ENCODE measurements at regions not wholly inside any gene's neighbourhood (a gene's known extent, or its start where the extent isn't known, plus 50 kb on each side); places are given as distances from the start of the nearest gene placed in this dataset.

DNA sequence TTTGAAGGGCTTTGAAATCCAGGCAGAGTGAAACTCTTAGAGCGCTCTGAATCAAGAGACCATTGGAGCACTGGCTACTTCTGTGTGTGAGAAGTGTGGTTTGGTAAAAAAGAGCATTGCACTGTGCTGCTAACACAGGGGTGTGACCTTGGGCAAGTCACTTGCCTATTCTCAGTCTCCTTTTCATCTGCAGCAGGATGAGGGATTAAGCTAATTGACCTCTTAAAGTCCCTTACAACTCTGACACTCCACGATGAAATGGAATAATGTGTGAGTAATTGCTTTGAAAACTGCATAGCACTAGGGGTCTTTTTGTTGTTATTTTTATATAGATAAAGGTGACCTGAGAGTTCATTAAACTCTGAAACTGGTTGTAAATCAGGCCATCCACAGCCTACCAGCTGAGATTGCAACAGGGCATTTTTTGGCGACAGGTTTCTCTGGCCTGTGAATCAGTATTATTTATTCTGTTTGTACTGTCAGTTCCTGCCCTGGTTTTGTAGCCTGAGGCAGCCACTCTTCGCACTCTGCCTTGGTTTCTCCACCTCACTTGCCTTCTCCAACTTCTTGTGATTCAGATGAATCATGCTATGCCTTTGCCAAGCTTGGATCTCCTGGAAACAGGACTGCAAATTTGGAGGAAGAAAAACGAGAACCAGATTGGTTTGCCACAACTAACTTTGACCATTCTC lies 159.9 kb upstream of the PARP11 start:
- TF ChIP-seq, protein P1, sequence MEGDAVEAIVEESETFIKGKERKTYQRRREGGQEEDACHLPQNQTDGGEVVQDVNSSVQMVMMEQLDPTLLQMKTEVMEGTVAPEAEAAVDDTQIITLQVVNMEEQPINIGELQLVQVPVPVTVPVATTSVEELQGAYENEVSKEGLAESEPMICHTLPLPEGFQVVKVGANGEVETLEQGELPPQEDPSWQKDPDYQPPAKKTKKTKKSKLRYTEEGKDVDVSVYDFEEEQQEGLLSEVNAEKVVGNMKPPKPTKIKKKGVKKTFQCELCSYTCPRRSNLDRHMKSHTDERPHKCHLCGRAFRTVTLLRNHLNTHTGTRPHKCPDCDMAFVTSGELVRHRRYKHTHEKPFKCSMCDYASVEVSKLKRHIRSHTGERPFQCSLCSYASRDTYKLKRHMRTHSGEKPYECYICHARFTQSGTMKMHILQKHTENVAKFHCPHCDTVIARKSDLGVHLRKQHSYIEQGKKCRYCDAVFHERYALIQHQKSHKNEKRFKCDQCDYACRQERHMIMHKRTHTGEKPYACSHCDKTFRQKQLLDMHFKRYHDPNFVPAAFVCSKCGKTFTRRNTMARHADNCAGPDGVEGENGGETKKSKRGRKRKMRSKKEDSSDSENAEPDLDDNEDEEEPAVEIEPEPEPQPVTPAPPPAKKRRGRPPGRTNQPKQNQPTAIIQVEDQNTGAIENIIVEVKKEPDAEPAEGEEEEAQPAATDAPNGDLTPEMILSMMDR (IDR thresholded peaks at IDR 0.05; ENCODE audit: low read length) = no peak
- TF ChIP-seq EZH2 (IDR thresholded peaks at IDR 0.05; ENCODE audit: borderline replicate concordance, low read length) = no peak

Data from OCI-LY1 (cell line).